Stimulated activated CD8-positive, alpha-beta memory T cell treated with anti-CD3 and anti-CD28 coated beads, Interleukin-15, amount 100 ng/mL, for 24 hours (primary cell): ENCODE measurements at regions not wholly inside any gene's neighbourhood (a gene's known extent, or its start where the extent isn't known, plus 50 kb on each side); places are given as distances from the start of the nearest gene placed in this dataset.
"Not testable (repeated sequence)": the region's sequence is repeated elsewhere in the genome, so short reads cannot be mapped to it uniquely, and the experiment has no call there.

Source experiments
- DNase-seq: peaks from one replicate; pipeline ENCODE4 v3.0.0-alpha.2; 2020; ENCODE audit warnings: low read depth

DNA sequence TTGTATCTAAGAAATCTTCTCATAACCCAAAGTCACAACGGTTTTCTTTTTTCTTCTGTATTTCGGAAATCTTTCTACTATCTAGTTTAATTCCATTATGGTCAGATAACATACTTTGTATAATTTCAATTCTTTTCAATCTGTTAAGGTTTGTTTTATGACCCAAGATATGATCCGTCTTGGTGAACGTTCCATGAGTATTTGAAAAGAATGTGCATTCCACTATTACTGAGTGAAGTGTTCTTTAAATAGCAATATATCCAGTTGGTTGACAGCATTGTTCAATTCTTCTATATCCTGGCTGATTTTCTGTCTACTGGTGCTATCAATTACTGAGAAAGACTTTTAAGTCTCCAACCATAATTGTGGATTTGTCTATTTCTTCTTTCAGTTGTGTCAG is 414.5 kb downstream of the TNS1 start:
- DNase-seq: no peak

DNA sequence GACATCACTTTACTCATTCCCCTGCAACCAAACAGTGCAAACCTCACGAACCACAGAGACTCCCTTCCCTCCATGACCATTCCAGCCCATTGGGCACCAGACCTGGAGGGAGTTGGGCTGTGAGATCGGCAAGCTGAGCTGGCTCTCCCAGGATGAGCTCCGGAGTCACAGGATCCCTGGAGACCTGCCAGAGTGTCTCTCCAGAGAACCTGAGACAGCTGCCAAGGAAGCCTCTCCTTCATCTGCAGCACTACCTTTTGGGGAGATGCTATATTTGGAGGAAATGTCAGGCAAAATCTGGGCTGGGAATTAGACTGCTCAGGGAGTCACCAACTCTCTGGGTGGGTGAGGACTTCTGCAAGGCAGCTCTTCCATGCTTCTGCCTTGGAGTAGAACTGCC is 417.4 kb downstream of the TNS1 start:
- DNase-seq: no peak

DNA sequence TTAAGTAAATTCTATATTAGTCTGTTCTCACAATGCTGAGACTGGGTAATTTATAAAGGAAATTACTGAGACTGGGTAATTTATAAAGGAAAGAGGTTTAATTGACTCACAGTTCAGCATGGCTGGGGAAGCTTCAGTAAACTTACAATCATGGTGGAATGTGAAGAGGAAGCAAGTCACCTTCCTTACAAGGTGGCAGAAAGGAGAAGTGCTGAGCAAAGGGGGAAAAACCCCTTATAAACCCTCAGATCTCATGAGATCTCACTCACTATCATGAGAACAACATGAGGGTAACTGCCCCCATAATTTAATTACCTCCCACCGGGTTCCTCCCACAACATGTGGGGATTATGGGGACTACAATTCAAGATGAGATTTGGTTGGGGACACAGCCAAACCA is 422.4 kb downstream of the TNS1 start:
- DNase-seq: not testable (repeated sequence)

DNA sequence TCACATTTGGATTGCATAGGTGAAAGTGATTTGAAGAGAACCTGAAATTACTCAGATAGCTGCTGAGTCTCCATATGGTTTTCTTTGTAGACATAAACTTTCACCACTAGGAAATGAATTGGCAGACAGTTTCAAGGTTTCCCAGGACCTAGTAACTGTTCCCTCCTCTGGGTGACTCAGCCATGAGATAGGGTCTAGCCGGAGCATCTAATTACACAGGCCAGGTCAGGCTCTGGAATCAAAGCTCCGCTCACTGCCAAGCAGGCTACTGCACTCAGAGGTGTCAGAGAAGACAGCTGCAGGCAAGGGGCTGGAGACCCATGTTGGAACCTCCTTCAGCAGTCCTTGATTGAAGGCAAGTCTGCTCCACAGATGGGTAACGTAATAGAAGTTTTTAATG is 429.2 kb downstream of the TNS1 start:
- DNase-seq: no peak

DNA sequence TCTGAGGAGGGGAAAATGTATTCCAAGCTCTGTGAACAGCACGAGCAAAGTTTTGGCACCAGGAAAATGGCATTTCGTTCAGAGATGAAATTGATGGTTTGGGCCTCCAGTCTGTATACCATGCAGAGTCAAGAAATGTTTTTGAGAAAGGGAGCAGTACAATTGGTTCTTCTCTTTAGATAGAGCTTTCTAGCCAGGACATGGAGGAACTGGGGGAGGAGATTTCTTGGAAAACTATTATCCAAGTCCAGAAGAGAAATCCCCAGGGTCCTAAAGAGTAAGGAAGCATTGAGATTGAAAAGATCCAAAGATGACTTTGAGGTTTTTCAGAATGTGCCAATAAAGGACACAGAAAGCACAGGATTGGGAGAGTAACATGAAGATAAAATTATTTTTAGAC is 432.4 kb downstream of the TNS1 start:
- no peak for DNase-seq

DNA sequence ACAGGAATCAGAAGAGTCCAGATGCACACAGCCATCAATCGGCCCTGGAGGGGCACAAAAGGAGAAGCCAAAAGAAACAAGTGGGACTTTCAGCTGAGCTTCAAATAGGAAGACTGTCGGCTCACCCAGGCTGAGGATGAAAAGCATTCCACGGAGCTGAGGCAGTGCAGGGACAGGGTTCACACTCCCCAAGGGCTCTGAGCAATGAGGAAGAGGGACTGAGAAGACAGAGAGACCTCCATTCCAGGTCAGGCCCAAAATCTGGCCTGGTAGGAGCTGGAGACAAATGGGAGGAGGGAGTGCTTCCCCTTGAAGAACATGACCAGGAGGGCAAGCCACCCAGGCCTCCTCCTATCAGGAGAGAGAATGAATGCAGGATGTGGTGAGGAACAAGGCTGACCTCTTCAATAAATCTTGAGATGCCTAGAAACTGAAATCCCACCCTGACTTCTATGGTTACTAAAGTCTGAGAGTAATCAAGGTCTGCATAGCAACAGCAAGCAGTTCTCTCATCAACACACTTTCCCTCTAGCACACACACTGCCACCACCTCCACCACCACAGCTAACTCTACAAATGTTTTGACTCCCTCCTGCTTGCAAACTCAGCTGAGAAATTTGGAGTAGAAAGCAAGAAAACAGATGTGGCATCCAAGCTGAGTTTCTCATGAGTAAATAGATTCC is 434.4 kb downstream of the TNS1 start:
- DNase-seq: no peak

DNA sequence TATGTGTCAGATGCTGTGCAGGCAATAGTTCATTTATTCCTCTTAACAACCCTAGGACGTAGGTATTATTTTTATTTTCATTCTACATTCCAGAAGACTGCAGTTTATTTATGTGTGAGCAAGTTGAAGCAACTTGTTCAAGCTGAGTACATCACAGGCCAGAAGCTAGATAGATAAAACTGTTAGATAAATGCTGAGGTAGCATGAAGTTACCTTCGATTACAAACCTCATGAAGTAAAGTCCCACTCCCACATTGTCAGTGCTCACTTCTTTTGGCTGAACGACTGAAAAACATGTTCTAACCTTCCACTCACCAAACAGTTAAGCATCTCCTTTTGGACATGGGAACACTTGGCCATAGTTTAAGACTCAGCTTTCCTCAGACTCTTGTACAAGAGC is 439.2 kb downstream of the TNS1 start:
- DNase-seq: no peak

DNA sequence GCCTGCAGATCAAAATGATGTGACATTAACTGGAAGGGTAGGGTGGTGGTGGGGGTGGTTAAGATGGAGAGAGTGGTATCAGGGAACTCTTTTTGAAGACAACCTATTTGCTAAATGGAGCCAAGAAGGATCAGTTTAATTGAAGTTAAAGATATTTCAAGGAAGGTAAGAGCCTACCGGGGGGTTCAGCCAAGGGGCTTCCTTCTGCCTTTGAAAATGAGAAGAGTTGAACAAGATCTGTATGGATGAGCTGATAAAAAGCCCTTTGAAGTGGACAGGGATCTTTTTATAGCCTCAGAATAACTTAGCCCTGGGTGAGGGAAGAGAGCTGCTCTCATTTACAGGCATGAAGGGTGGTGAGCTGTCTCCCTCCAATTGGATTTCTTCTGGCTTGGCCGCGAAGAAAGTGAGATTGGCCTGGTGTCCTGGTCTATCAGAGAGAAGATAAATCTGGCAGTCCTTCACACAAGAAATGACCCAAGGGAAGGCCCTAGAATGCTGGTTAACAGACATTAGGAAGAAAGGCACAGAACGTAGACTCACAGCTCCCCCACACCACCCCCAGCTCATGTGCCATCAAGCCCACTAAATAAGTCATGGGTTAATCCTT is 439.8 kb downstream of the TNS1 start:
- DNase-seq: no peak

DNA sequence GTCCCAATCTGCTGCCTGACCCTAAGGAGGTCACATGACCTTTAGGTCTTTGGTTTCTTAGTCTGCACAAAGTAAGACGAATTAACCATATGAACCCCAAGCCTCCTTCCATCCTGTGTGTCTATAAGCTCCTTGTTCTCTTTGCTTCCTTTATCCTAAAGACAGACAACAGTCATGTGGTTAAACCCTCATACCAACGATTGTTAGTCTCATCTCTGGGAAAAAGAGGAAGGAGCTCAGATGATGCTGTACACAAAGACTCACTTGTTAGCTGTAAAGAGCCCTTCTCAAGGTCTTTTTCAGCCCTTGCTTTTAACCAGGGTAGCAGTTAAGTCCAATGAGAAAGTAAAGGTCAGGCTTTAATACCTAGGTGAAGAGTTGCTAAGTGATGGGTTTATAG is 443.7 kb downstream of the TNS1 start:
- no peak for DNase-seq

DNA sequence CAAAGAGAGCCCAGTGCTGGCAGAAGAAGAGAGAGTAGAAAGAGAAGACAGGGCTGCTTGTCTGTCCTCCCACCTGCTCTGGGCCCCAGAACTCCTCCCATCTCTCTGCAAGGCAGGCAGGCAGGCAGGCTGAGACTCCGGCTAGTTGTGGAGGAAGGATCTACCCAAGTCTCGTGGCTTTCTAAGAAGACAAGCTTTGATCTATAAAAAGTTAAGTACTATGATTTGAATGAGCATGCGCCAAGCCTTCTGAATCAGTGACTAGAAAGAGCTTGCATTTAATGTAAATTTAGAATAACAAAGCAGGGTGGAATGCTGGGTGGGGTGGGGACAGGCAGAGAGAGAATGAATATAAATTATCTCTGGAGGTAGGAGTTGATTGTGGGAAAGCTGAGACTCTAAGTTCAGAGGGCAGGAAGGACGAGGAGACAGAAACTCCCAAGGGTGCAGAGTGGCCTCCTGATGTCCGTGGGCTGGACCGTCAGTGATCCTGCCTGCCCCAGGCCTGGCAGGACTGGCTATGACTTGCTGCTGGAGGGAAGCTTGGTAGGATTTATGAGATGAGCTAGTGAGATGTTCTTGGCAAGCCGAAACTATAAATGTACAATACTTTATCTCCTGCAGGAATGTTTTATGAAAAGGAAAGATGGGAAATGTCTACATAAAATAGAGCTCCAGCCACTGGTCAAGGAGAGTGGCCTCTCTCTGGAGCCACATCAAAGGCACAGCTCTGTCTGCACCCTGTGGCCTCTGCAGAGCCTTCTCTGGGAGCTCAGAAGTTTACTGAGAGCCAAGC is 447.5 kb downstream of the TNS1 start:
- DNase-seq: no peak

DNA sequence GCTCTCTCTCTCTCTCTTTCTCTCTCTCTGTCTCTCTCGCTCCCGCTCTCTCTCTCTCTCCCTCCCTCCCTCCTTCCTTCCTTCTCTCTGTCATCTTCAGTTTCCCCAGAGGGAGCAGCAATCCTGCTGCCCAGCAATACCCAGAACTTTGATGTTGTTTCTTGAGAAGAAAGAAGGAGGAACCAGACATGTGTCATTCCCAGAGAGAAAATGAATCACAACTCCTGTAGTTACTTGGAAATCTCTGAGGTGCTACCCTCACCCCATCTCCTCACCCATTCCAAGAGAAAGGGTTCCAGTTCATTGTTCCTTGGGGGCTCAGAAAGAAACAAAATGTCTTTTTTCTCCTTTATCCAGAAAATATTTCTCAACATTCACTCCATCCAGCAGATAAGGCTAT is 449.1 kb downstream of the TNS1 start:
- no peak for DNase-seq

DNA sequence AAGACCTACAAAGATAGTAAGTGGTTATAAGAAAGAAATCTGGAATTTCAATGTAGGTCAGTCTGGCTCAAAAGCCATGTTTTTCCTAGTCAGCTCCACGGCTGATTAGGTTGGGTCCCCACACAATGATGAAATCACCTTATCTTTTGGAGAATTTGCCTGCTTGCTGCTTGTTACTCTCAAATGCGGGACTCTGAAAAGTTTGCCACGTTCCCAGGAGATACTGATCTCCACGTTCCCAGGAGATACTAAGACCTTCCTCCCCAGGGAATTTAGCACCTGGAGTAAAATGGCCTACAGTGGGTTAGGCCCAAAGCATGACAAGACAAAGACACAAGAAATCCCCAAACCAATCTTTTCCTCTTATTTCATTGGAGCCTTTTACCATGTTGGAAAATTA is 449.6 kb downstream of the TNS1 start:
- no peak for DNase-seq

DNA sequence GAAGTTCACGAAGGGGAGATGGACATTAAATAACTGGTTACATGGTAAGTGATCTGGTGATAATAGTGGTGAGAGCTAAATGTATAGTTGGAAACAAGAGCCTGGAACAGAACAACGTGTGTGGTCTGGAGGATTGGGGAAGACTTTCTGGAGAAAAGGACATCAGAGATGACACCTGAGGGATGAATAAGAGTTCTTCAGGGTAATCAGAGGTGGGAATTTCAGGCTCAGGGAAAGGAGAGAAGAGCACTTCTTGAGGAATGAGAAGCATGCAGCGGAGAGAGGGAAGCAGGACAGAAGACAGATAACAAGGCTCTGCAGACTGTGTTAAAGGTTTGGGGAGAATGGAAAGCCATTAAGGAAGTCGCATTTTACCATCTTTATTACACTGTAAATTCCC is 450.7 kb downstream of the TNS1 start:
- DNase-seq: no peak

DNA sequence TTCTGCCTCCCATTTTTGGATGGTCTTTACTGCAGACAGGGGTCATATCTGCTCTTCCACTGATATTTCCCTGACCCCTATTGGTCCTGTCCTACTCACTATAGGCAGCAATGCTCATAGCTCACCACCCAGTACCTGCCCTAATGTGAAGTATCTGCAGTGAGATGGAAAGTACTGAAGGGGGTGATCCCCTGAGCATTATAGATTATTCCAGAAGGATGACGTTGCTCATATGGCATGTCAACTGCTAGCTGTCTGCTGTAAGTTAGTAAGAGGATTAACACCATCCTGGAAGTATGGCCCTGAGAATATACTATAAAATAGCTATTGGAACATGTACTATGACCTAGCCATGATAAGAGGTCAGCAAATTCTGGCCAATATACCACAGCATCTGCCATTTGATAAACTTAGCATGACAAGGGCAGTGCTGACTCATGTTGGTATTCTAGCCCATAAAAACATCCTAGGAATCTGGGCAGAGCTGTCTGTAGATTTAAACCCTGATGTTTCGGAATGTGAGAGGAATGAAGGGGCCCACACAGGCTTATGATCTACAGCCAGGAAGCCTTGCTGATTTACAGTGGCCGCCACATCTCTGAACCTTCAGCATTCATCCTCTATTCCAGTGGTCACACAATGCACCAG is 451.4 kb downstream of the TNS1 start:
- no peak for DNase-seq

DNA sequence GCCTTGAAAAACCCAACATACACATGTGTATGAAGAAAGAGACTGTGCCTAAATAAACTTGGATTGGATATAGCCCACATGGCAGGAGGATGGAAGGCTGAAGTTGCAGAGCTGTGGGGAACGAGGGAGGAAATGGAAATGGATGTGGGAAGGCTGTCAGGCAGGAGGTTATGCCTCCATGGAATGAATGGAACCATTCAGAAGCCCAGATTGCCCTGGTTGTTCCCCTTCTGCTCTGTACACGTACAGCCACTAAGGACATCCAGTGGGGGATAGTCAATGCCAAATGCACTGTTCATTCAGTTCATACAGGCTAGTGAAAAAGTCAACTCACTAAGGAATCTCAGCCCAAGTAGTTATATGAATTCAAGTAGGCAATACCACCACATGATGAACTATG is 463.7 kb downstream of the TNS1 start:
- no peak for DNase-seq

DNA sequence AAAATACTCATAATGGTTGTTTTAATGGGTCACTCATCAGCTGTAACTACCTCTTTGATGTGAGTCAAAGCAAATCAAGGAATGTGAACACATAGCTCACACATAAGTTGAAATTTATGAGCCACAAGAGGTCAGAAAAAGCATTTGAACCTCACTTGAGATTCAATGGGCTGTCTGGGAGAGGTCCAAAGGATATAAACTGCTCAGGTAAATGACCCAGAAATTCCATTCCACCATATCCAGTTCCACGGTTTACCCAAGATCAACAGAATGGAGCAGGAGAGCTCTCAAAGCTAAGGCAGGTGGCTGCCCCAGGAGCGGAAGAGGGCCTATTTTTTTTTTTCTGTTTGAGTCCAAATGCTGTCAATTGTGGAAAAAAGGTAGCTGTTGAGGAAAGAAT is 464.1 kb downstream of the TNS1 start:
- DNase-seq: no peak

DNA sequence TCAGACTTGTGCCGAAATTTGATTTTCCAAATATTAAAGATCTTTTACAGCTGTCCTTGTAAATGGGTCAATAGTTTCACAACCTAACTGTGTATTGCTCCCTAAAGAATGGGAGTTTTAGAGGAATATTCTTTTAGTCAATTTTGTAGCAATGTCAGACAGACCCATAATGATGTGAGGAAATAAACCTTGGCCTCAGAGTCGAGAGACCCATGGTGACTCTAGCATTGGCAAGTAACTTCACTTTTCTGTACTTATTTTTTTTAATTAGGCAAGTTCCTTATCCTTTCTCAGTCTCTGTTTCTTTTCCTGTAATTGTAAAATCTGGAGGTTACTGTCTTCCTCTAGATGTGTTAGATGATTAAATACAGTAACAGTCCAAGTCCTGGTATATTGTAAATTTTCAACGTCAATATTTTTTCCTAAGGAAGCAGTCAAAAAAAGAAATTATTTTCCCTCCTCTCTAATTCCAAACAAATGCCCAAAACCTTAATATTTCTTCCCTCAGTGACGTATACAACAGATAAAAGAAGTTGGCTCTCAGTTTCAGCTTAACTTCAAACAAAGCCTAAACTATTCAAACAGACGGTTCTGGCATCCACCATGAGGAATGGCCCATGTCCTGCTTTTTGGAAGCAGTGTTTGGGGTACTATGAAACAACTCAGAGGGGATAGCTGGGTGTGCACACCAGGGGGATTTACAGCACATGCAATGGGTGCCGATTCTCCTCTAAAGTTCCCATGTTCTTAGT is 466.7 kb downstream of the TNS1 start:
- no peak for DNase-seq

DNA sequence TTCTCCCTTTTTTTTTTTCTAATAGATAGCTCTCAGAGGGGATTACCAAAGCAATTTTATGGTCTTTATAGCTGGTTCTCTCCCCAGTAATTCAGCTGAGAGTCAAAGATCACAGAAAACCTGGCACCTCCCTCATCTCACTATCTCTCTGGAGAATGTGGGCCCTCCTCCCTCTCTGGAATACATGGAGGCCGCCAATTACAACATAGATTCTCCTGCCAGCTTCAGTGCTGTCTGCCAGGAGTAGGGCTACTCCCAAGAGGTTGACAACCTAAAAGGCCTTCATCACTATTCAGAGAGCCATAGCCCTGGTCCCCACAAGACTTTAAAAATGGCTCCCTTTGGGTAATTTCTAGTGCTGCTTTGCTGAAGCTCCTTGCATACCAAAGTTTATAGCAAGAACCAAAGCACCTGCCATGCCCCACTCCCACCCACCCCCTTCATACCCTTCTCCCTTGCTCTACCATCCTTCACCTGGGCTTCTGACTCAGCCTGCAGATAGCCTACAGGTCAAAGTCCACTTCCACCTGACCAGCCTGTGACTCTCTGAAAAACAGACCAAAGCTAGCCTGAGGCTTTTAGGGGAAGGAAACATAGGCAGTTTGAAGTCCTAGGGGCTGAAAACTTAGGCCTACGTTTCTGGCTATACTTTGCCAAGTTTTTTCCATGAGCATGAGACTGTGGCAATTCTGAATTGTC is 472.3 kb downstream of the TNS1 start:
- DNase-seq: no peak

DNA sequence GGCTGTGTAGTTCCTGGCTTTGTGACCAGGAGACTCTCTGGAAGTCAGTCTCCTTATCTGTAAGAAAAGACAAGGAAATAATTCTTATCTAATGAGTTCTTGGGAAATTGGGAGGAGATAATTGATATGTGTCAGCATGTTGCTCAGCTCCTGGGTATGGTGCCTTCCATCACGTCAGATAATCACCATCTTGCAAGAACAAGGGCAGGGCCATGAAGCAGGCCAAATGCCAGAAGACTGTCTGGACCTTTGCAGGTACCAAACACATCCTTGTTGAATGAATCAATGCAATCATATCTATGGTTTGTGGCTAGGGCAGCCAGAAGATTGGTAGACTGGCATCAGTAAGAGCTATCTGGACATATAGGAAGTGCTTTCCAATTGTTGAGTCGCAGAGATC is 473.5 kb downstream of the TNS1 start:
- no peak for DNase-seq

DNA sequence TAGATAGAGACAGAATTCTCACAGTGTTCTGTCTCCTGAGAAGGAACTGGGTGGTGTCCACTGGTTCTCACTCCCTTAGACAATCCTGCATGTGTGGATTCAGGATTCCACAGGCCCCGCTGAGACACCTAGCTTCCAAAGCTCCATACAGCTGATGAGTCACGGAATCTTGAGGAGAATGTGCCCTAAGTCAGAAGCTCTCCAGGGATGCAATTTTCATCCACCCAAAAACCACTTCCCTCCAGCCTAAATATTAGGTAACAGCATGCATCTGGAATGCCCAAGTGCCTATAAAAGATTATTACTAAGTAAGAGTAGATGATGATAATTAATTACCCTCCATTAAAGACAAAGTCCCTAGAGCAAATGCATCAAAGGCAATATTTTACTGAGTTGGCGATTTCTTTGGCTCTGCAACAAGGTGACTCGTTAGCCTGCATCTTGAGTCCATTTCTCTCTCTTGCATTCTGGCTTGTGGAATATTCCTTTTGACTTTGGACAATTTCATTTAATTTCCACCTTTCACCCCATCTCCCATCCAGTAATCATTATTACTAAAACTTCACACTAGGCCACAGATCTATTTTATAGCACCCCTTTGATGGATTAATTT is 475.1 kb downstream of the TNS1 start:
- DNase-seq: no peak

DNA sequence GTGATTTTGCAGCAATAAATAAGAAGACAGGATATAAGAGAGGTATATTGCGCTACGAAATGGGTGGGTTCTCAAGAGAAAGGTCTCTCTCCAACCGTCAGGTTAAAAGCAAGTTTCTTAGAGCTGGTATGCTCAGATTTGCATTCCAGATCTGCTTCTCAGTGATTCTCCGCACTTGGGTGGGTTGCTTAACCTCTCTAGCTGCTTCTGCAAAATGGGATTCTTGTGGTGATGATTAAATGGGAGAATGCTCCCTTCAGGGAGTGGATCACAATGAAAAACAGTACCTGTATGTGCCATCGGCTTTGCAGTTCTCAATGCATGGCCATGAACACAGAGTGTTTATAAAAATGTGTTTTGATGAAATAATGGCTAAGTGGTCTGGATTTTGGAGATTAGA is 477.7 kb downstream of the TNS1 start:
- no peak for DNase-seq
